GM23338 (cell line): ENCODE measurements at regions not wholly inside any gene's neighbourhood (a gene's known extent, or its start where the extent isn't known, plus 50 kb on each side); places are given as distances from the start of the nearest gene placed in this dataset.

Experiments
- ATAC-seq: fragments of 200-7000 bp; cut with Tn5 transposase; 3 replicates; pipeline ENCODE4 v1.9.1; 2020
- DNase-seq: peaks from one replicate; pipeline ENCODE4 v3.0.0-alpha.2; 2015; ENCODE audit warnings: low spot score
- H2AFZ ChIP-seq: fragments of 200-600 bp; sonication (generic); 2 replicates; pipeline ENCODE4 v1.8.0; 2016; ENCODE audit warnings: antibody characterized with exemption, mild to moderate bottlenecking, moderate library complexity
- H3F3A ChIP-seq: fragments of 200-600 bp; sonication (generic); replicated peaks from 2 replicates; pipeline ENCODE4 v1.8.0; 2017; ENCODE audit warnings: antibody characterized with exemption, mixed run types, low read depth
- H3K27ac ChIP-seq: fragments of 200-600 bp; sonication (generic); 2 replicates; pipeline ENCODE4 v1.6.1; 2016; ENCODE audit warnings: low read depth
- H3K27me3 ChIP-seq: fragments of 200-600 bp; sonication (generic); 2 replicates; pipeline ENCODE4 v1.8.0; 2016; ENCODE audit warnings: mild to moderate bottlenecking, mixed run types, moderate library complexity; ENCODE audit not compliant: insufficient read depth
- H3K36me3 ChIP-seq: fragments of 200-600 bp; sonication (generic); 2 replicates; pipeline ENCODE4 v1.8.0; 2016; ENCODE audit warnings: mild to moderate bottlenecking; ENCODE audit not compliant: insufficient read depth
- H3K4me1 ChIP-seq: fragments of 200-600 bp; sonication (generic); 2 replicates; pipeline ENCODE4 v1.8.0; 2016; ENCODE audit warnings: mild to moderate bottlenecking, moderate library complexity; ENCODE audit not compliant: insufficient read depth
- H3K4me2 ChIP-seq: fragments of 200-600 bp; sonication (generic); 2 replicates; pipeline ENCODE4 v1.7.1; 2017; ENCODE audit warnings: mixed run types
- H3K4me3 ChIP-seq: fragments of 200-600 bp; sonication (generic); 2 replicates; pipeline ENCODE4 v1.6.1; 2016; ENCODE audit warnings: mixed run types
- H3K79me2 ChIP-seq: fragments of 200-600 bp; sonication (generic); replicated peaks from 2 replicates; pipeline ENCODE4 v1.8.0; 2017; ENCODE audit warnings: mild to moderate bottlenecking; ENCODE audit not compliant: insufficient read depth
- H3K9me2 ChIP-seq: fragments of 200-600 bp; sonication (generic); 2 replicates; pipeline ENCODE4 v1.8.0; 2017; ENCODE audit not compliant: insufficient read depth
- H4K20me1 ChIP-seq: fragments of 200-600 bp; sonication (generic); replicated peaks from 2 replicates; pipeline ENCODE4 v1.8.0; 2017; ENCODE audit warnings: mild to moderate bottlenecking; ENCODE audit not compliant: insufficient read depth
- H3K27ac Mint-ChIP-seq: 2 replicates; pipeline ENCODE4 v1.8.0; 2020; ENCODE audit warnings: inconsistent platforms, mild to moderate bottlenecking, moderate library complexity, mixed read lengths
- H3K27me3 Mint-ChIP-seq: 3 replicates; pipeline ENCODE4 v1.8.0; 2022; ENCODE audit warnings: low read depth, mild to moderate bottlenecking, moderate library complexity, mixed read lengths, inconsistent platforms; ENCODE audit not compliant: insufficient read depth, poor library complexity
- H3K36me3 Mint-ChIP-seq: 3 replicates; pipeline ENCODE4 v1.8.0; 2021; ENCODE audit warnings: low read depth, mild to moderate bottlenecking, inconsistent platforms, moderate library complexity, mixed read lengths
- H3K4me1 Mint-ChIP-seq: 3 replicates; pipeline ENCODE4 v1.8.0; 2020; ENCODE audit warnings: mild to moderate bottlenecking, inconsistent platforms, mixed read lengths
- H3K4me3 Mint-ChIP-seq: 3 replicates; pipeline ENCODE4 v1.8.0; 2021; ENCODE audit warnings: moderate library complexity, mild to moderate bottlenecking, inconsistent platforms, mixed read lengths
- H3K9me3 Mint-ChIP-seq: 3 replicates; pipeline ENCODE4 v1.8.0; 2020; ENCODE audit warnings: moderate library complexity, mild to moderate bottlenecking, inconsistent platforms, mixed read lengths
- CREB1 ChIP-seq: fragments of 250-450 bp; sonication (Bioruptor Pico); IDR thresholded peaks from 2 replicates; pipeline ENCODE4 v1.5.0; 2020; ENCODE audit warnings: low read depth, mild to moderate bottlenecking, moderate library complexity
- CTCF ChIP-seq, 2 experiments: fragments of 200-600 bp in 1 of 2; sonication (generic) in 1 of 2; conservative IDR thresholded peaks; 2 replicates each; pipeline versions ENCODE4 v1.5.1 to v1.6.1; 2016 to 2017; ENCODE audit warnings: antibody characterized with exemption in 2 of 2, low read depth in 2 of 2, mild to moderate bottlenecking in 2 of 2, moderate library complexity in 1 of 2
- ETS1 ChIP-seq: IDR thresholded peaks from 2 replicates; pipeline ENCODE4 v1.6.1; 2016; ENCODE audit warnings: antibody characterized with exemption
- EZH2 ChIP-seq: fragments of 200-600 bp; sonication (generic); IDR thresholded peaks from one replicate; pipeline ENCODE4 v1.8.0; 2017; ENCODE audit warnings: antibody characterized with exemption, mild to moderate bottlenecking, low read depth; ENCODE audit not compliant: unreplicated experiment
- EZH2phosphoT487 ChIP-seq: fragments of 200-600 bp; sonication (generic); IDR thresholded peaks from one replicate; pipeline ENCODE4 v1.8.1; 2018; ENCODE audit warnings: antibody characterized with exemption; ENCODE audit not compliant: unreplicated experiment
- JUNB ChIP-seq: IDR thresholded peaks from one replicate; pipeline ENCODE4 v1.6.1; 2016; ENCODE audit warnings: antibody characterized with exemption; ENCODE audit not compliant: unreplicated experiment
- NANOG ChIP-seq: IDR thresholded peaks from 2 replicates; pipeline ENCODE4 v1.6.1; 2016; ENCODE audit warnings: antibody characterized with exemption, borderline replicate concordance
- POLR2AphosphoS5 ChIP-seq: IDR thresholded peaks from 2 replicates; pipeline ENCODE4 v1.6.1; 2016; ENCODE audit warnings: antibody characterized with exemption, low read depth
- STAT1 ChIP-seq: IDR thresholded peaks from one replicate; pipeline ENCODE4 v1.6.1; 2016; ENCODE audit warnings: antibody characterized with exemption; ENCODE audit not compliant: unreplicated experiment
- ZNF114 ChIP-seq: fragments of 250-450 bp; sonication (Bioruptor Pico); IDR thresholded peaks from 2 replicates; pipeline ENCODE4 v1.5.0; 2020; ENCODE audit warnings: mild to moderate bottlenecking, moderate library complexity
- ZNF331 ChIP-seq: fragments of 250-450 bp; sonication (Bioruptor Pico); IDR thresholded peaks from 2 replicates; pipeline ENCODE4 v1.5.0; 2020; ENCODE audit warnings: low read depth, mild to moderate bottlenecking, moderate library complexity
- ZNF462 ChIP-seq: fragments of 250-450 bp; sonication (Bioruptor Pico); IDR thresholded peaks from 2 replicates; pipeline ENCODE4 v1.5.0; 2020; ENCODE audit warnings: mild to moderate bottlenecking, moderate library complexity

GRCh38 chr11:129598378-129598777 lies 217.3 kb upstream of the TMEM45B start:
- Histone ChIP-seq H3K9me2 (0 out of 2 replicates have a peak, but pooled peaks cover 7% of the 10 kb centered on the region), H3K4me3 (no peak overlapping the region), H3K36me3 (no peaks in the 10 kb centered on the region), H3K79me2 (no peaks in the 10 kb centered on the region), H3K27me3 (no peaks in the 10 kb centered on the region), H3K27ac (no peak overlapping the region), H3K4me2 (no peak overlapping the region), H3K4me1 (no peaks in the 10 kb centered on the region), H3F3A (no peaks in the 10 kb centered on the region), H2AFZ (no peak overlapping the region), H4K20me1 (no peaks in the 10 kb centered on the region)
- DNase-seq (no peak), ATAC-seq (no peak)
- TF ChIP-seq EZH2 (no peak), NANOG (no peak), EZH2phosphoT487 (no peak), ZNF462 (CRISPR knock-in tag) (no peak), ZNF114 (CRISPR knock-in tag) (no peak), ZNF331 (CRISPR knock-in tag) (no peak), STAT1 (no peak), JUNB (no peak)
- Mint-ChIP-seq H3K36me3 (no peaks in the 10 kb centered on the region), H3K9me3 (no peaks in the 10 kb centered on the region), H3K27me3 (peaks cover 2% of the 10 kb centered on the region), H3K4me1 (no peaks in the 10 kb centered on the region; the same call in 2 of the 3 replicates), H3K27ac (no peak overlapping the region), H3K4me3 (no peak overlapping the region)

GRCh38 chr11:129605815-129606214 lies 209.8 kb upstream of the TMEM45B start:
- no peaks in the 10 kb centered on the region for H3K9me2 ChIP-seq
- no peaks in the 10 kb centered on the region for H3K27me3 ChIP-seq
- H3K4me1 Mint-ChIP-seq, result no peaks in the 10 kb centered on the region
- H3K27ac Mint-ChIP-seq, result no peak overlapping the region
- no peak for DNase-seq
- H3K36me3 Mint-ChIP-seq, result no peaks in the 10 kb centered on the region
- H3K9me3 Mint-ChIP-seq, result no peaks in the 10 kb centered on the region
- H3K4me2 ChIP-seq, result no peak overlapping the region
- no peak overlapping the region for H3K4me3 ChIP-seq
- H3F3A ChIP-seq, result no peaks in the 10 kb centered on the region
- no peak for ATAC-seq
- no peaks in the 10 kb centered on the region for H4K20me1 ChIP-seq
- no peaks in the 10 kb centered on the region for H3K36me3 ChIP-seq
- no peaks in the 10 kb centered on the region for H3K4me1 ChIP-seq
- peaks cover 1% of the 10 kb centered on the region for H3K27me3 Mint-ChIP-seq
- H3K4me3 Mint-ChIP-seq, result no peak overlapping the region
- no peak overlapping the region for H2AFZ ChIP-seq
- H3K79me2 ChIP-seq, result no peaks in the 10 kb centered on the region
- no peak overlapping the region for H3K27ac ChIP-seq
- TF ChIP-seq CTCF (conservative IDR thresholded peaks at IDR 0.05; ENCODE audit: low read depth in 2 of 2) (no peak), JUNB (no peak), EZH2 (no peak), STAT1 (no peak), POLR2AphosphoS5 (no peak), ZNF331 (CRISPR knock-in tag) (no peak), CREB1 (no peak), ETS1 (no peak)
